ENCODE measurements at regions not wholly inside any gene's neighbourhood (a gene's known extent, or its start where the extent isn't known, plus 50 kb on each side); places are given as distances from the start of the nearest gene placed in this dataset.

DNA sequence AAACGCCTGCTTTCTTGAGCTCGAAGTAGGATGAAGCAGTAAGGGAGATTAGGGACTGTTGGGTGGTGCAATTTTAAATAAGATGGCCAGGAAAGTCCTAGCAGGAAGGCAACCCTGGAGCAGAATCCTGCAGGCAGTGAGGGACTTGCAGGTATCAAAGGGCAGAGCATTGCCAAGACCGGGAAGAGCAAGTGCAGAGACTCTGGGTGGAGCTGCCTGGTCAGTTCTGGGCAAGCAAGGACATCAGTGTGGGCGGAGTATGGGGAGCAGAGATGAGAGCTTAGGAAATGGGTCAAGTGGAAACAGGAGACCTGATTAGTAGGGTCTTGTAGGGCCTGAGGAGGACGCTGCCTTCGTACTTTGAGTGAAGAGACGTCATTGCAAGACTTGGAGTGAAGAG, 64.4 kb upstream of the NCK2 start:
- Histone ChIP-seq H3F3A (ENCODE audit: control insufficient read depth, insufficient read depth) (no peaks in the 10 kb centered on the region), H3K36me3 (ENCODE audit: control insufficient read depth, low read length) (no peaks in the 10 kb centered on the region), H3K27ac (ENCODE audit: low read depth, low read length) (no peak overlapping the region), H3K9me2 (replicated peaks; ENCODE audit: control insufficient read depth, low read length) (no peaks in the 10 kb centered on the region), H4K20me1 (ENCODE audit: control insufficient read depth, insufficient read depth, low read depth, low read length) (no peaks in the 10 kb centered on the region), H3K27me3 (ENCODE audit: control insufficient read depth, low read length) (peaks cover 10% of the 10 kb centered on the region), H3K4me3 (ENCODE audit: low read length) (no peak overlapping the region), H3K79me2 (ENCODE audit: control insufficient read depth, low read length) (no peaks in the 10 kb centered on the region), H3K9me3 (ENCODE audit: control insufficient read depth, insufficient read depth, low read length) (no peaks in the 10 kb centered on the region), H3K4me2 (ENCODE audit: low read length) (no peak overlapping the region), H3K4me1 (ENCODE audit: control insufficient read depth, low read length) (no peaks in the 10 kb centered on the region)
- TF ChIP-seq CTCF (IDR thresholded peaks at IDR 0.05; ENCODE audit: low read depth, low read length, poor library complexity, severe bottlenecking), result no peak
- no peak for TF ChIP-seq EZH2phosphoT487 (IDR thresholded peaks at IDR 0.05; ENCODE audit: borderline replicate concordance, low read length)

- H4K20me1 ChIP-seq (ENCODE audit: control insufficient read depth, insufficient read depth, low read depth, low read length), result no peaks in the 10 kb centered on the region
- H3K4me2 ChIP-seq (ENCODE audit: low read length), result no peak overlapping the region
- H3K27ac ChIP-seq (ENCODE audit: low read depth, low read length), result no peak overlapping the region
- H3K27me3 ChIP-seq (ENCODE audit: control insufficient read depth, low read length), result peaks cover 9% of the 10 kb centered on the region
- H3K4me1 ChIP-seq (ENCODE audit: control insufficient read depth, low read length), result no peaks in the 10 kb centered on the region
- H3F3A ChIP-seq (ENCODE audit: control insufficient read depth, insufficient read depth), result no peaks in the 10 kb centered on the region
- no peak overlapping the region for H3K4me3 ChIP-seq (ENCODE audit: low read length)
- no peaks in the 10 kb centered on the region for H3K79me2 ChIP-seq (ENCODE audit: control insufficient read depth, low read length)
- TF ChIP-seq CTCF (IDR thresholded peaks at IDR 0.05; ENCODE audit: low read depth, low read length, poor library complexity, severe bottlenecking) (no peak), EZH2phosphoT487 (IDR thresholded peaks at IDR 0.05; ENCODE audit: borderline replicate concordance, low read length) (no peak)
- no peaks in the 10 kb centered on the region for H3K9me3 ChIP-seq (ENCODE audit: control insufficient read depth, insufficient read depth, low read length)
- no peaks in the 10 kb centered on the region for H3K9me2 ChIP-seq (replicated peaks; ENCODE audit: control insufficient read depth, low read length)
- H3K36me3 ChIP-seq (ENCODE audit: control insufficient read depth, low read length), result no peaks in the 10 kb centered on the region
Measured at GRCh38 chr2:105678346-105678745, 66.4 kb upstream of the NCK2 start.

DNA sequence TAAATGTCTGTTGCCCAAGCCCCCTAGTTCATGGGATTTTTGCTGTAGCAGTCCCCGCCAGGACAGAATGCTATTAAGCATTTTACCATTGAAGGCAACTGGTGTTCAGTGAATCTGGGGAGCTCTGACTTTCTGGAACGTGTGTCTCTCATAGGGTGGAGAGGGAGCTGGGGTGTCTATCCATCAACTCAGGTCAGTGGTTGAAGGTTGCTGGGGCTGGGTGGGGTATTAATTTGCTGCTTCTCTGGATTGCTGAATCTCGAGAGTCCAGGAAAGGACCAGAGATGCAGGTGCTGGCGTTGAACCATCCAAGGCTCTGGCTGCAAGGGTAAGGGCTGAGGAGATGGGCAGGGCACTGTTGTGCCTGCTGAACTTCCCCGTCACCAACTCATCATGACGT, 66.8 kb upstream of the NCK2 start:
- Histone ChIP-seq H3K27ac (ENCODE audit: low read depth, low read length) (no peak overlapping the region), H3K4me2 (ENCODE audit: low read length) (no peak overlapping the region), H3K27me3 (ENCODE audit: control insufficient read depth, low read length) (peaks cover 5% of the 10 kb centered on the region; the same call in 1 of the 2 replicates), H3F3A (ENCODE audit: control insufficient read depth, insufficient read depth) (no peaks in the 10 kb centered on the region), H3K79me2 (ENCODE audit: control insufficient read depth, low read length) (no peaks in the 10 kb centered on the region), H3K36me3 (ENCODE audit: control insufficient read depth, low read length) (no peaks in the 10 kb centered on the region), H3K4me3 (ENCODE audit: low read length) (no peak overlapping the region), H3K9me2 (replicated peaks; ENCODE audit: control insufficient read depth, low read length) (no peaks in the 10 kb centered on the region), H4K20me1 (ENCODE audit: control insufficient read depth, insufficient read depth, low read depth, low read length) (no peaks in the 10 kb centered on the region), H3K4me1 (ENCODE audit: control insufficient read depth, low read length) (no peaks in the 10 kb centered on the region), H3K9me3 (ENCODE audit: control insufficient read depth, insufficient read depth, low read length) (no peaks in the 10 kb centered on the region)
- TF ChIP-seq CTCF (IDR thresholded peaks at IDR 0.05; ENCODE audit: low read depth, low read length, poor library complexity, severe bottlenecking) (no peak), EZH2phosphoT487 (IDR thresholded peaks at IDR 0.05; ENCODE audit: borderline replicate concordance, low read length) (no peak)

- H3K27me3 ChIP-seq (ENCODE audit: control insufficient read depth, low read length), result no peaks in the 10 kb centered on the region
- H3K36me3 ChIP-seq (ENCODE audit: control insufficient read depth, low read length), result no peaks in the 10 kb centered on the region
- no peaks in the 10 kb centered on the region for H3F3A ChIP-seq (ENCODE audit: control insufficient read depth, insufficient read depth)
- H3K27ac ChIP-seq (ENCODE audit: low read depth, low read length), result no peak overlapping the region
- H4K20me1 ChIP-seq (ENCODE audit: control insufficient read depth, insufficient read depth, low read depth, low read length), result no peaks in the 10 kb centered on the region
- H3K4me3 ChIP-seq (ENCODE audit: low read length), result no peak overlapping the region
- no peak for TF ChIP-seq CTCF (IDR thresholded peaks at IDR 0.05; ENCODE audit: low read depth, low read length, poor library complexity, severe bottlenecking)
- TF ChIP-seq EZH2phosphoT487 (IDR thresholded peaks at IDR 0.05; ENCODE audit: borderline replicate concordance, low read length), result no peak
- H3K4me1 ChIP-seq (ENCODE audit: control insufficient read depth, low read length), result no peaks in the 10 kb centered on the region
- H3K9me3 ChIP-seq (ENCODE audit: control insufficient read depth, insufficient read depth, low read length), result no peaks in the 10 kb centered on the region
- H3K4me2 ChIP-seq (ENCODE audit: low read length), result no peak overlapping the region
- no peaks in the 10 kb centered on the region for H3K79me2 ChIP-seq (ENCODE audit: control insufficient read depth, low read length)
- H3K9me2 ChIP-seq (replicated peaks; ENCODE audit: control insufficient read depth, low read length), result no peaks in the 10 kb centered on the region
Measured at GRCh38 chr2:105675841-105676240, 68.9 kb upstream of the NCK2 start.

Data from DOHH2 (cell line).